Adrenal gland (tissue), 5 donors: ENCODE measurements at regions not wholly inside any gene's neighbourhood (a gene's known extent, or its start where the extent isn't known, plus 50 kb on each side); places are given as distances from the start of the nearest gene placed in this dataset.

Source experiments
- CTCF ChIP-seq, 6 experiments: fragments of 450-650 bp in 4 of 6; fragments of 200-600 bp in 2 of 6; sonication (generic) in 1 of 6; IDR thresholded peaks; 1 replicate in 5 of 6; 2 replicates in 1 of 6; pipeline versions ENCODE4 v1.5.1 to v1.8.0; 2016 to 2021; ENCODE audit warnings: antibody characterized with exemption in 6 of 6, mild to moderate bottlenecking in 2 of 6, moderate library complexity in 1 of 6
- POLR2A ChIP-seq, 2 donors: fragments of 450-650 bp; IDR thresholded peaks; one replicate each; pipeline ENCODE4 v1.6.1; 2017; ENCODE audit warnings: antibody characterized with exemption in 2 of 2, mild to moderate bottlenecking in 2 of 2, moderate library complexity in 1 of 2
- donor health status: DM: no; HTN: no; CAD: no.

- no peak for TF ChIP-seq CTCF (IDR thresholded peaks at IDR 0.05)
- TF ChIP-seq POLR2A (IDR thresholded peaks at IDR 0.05) = no peak
Measured at GRCh38 chr6:14618759-14619418, 501.3 kb downstream of the CD83 start.
